HEK293T (cell line): ENCODE measurements at regions not wholly inside any gene's neighbourhood (a gene's known extent, or its start where the extent isn't known, plus 50 kb on each side); places are given as distances from the start of the nearest gene placed in this dataset.

Experiments
- ARNT ChIP-seq: fragments of 450-650 bp; IDR thresholded peaks from 2 replicates; pipeline ENCODE4 v1.6.1; 2017; ENCODE audit warnings: mild to moderate bottlenecking
- BHLHE40 ChIP-seq: fragments of 450-650 bp; IDR thresholded peaks from 2 replicates; pipeline ENCODE4 v1.6.1; 2016; ENCODE audit warnings: mild to moderate bottlenecking, moderate library complexity, borderline replicate concordance
- ELF4 ChIP-seq: fragments of 450-650 bp; IDR thresholded peaks from 2 replicates; pipeline ENCODE4 v1.6.1; 2017; ENCODE audit warnings: antibody characterized with exemption
- FOXA1 ChIP-seq: fragments of 450-650 bp; IDR thresholded peaks from 2 replicates; pipeline ENCODE4 v1.6.1; 2016; ENCODE audit warnings: mild to moderate bottlenecking
- FOXK2 ChIP-seq: fragments of 450-650 bp; IDR thresholded peaks from 2 replicates; pipeline ENCODE4 v1.6.1; 2016; ENCODE audit warnings: mild to moderate bottlenecking
- FOXM1 ChIP-seq: fragments of 450-650 bp; IDR thresholded peaks from 2 replicates; pipeline ENCODE4 v1.6.1; 2017; ENCODE audit warnings: mild to moderate bottlenecking, borderline replicate concordance
- L3MBTL2 ChIP-seq: fragments of 450-650 bp; conservative IDR thresholded peaks from 2 replicates; pipeline ENCODE4 v1.6.1; 2016; ENCODE audit warnings: mild to moderate bottlenecking
- NFRKB ChIP-seq: fragments of 450-650 bp; IDR thresholded peaks from 2 replicates; pipeline ENCODE4 v1.6.1; 2016; ENCODE audit warnings: mild to moderate bottlenecking, moderate library complexity
- PKNOX1 ChIP-seq: fragments of 450-650 bp; IDR thresholded peaks from 2 replicates; pipeline ENCODE4 v1.6.1; 2016
- SP1 ChIP-seq: fragments of 450-650 bp; IDR thresholded peaks from 2 replicates; pipeline ENCODE4 v1.6.1; 2017
- SUZ12 ChIP-seq: fragments of 450-650 bp; IDR thresholded peaks from 2 replicates; pipeline ENCODE4 v1.6.1; 2016; ENCODE audit warnings: mild to moderate bottlenecking
- TARDBP ChIP-seq: fragments of 450-650 bp; IDR thresholded peaks from 2 replicates; pipeline ENCODE4 v1.6.1; 2016
- ZNF384 ChIP-seq: fragments of 450-650 bp; IDR thresholded peaks from 2 replicates; pipeline ENCODE4 v1.6.1; 2016

- no peak for TF ChIP-seq FOXA1
- TF ChIP-seq ZNF384 = no peak
- TF ChIP-seq TARDBP = no peak
- TF ChIP-seq ELF4 = no peak
- TF ChIP-seq NFRKB = no peak
- TF ChIP-seq PKNOX1 = no peak
- TF ChIP-seq SUZ12 = no peak
- TF ChIP-seq L3MBTL2 = no peak
- TF ChIP-seq FOXM1 = no peak
- TF ChIP-seq FOXK2 = no peak
- TF ChIP-seq BHLHE40 = no peak
- no peak for TF ChIP-seq SP1
- TF ChIP-seq ARNT = no peak
These were observed 151.3 kb upstream of the MAP3K1 start for GRCh38 chr5:56664025-56664424.
